NCI-H2081 treated with DMSO at 0.1 percent for 48 hours (cell line): ENCODE measurements at regions not wholly inside any gene's neighbourhood (a gene's known extent, or its start where the extent isn't known, plus 50 kb on each side); places are given as distances from the start of the nearest gene placed in this dataset.
A peak's percentile ranks its signal among the peaks of the same experiment; 100 is the strongest.
"Not testable (repeated sequence)": the region's sequence is repeated elsewhere in the genome, so short reads cannot be mapped to it uniquely, and the experiment has no call there.

Experiments
- DNase-seq: peaks from one replicate; lab custom pipeline; 2025; lab: John Stamatoyannopoulos, UW

GRCh38 chr12:123061441-123062205 is 81.1 kb downstream of the ARL6IP4 start:
- no peak for DNase-seq

GRCh38 chr12:123059500-123059899 is 79.0 kb downstream of the ARL6IP4 start:
- no peak for DNase-seq

- DNase-seq = no peak
Measured at GRCh38 chr12:123058980-123059379, 78.5 kb downstream of the ARL6IP4 start.

GRCh38 chr12:123058481-123058880 is 78.0 kb downstream of the ARL6IP4 start:
- no peak for DNase-seq

GRCh38 chr12:123057513-123058265 is 77.2 kb downstream of the ARL6IP4 start:
- DNase-seq = no peak

- DNase-seq = no peak
Measured at GRCh38 chr12:123056709-123057108, 76.2 kb downstream of the ARL6IP4 start.

- no peak for DNase-seq
Measured at GRCh38 chr12:123056053-123056452, 75.6 kb downstream of the ARL6IP4 start.

- peak; percentile 65 for DNase-seq
Measured at GRCh38 chr12:123055281-123055766, 74.8 kb downstream of the ARL6IP4 start.

- DNase-seq = no peak
Measured at GRCh38 chr12:123054371-123054770, 73.9 kb downstream of the ARL6IP4 start.

- no peak for DNase-seq
Measured at GRCh38 chr12:123051556-123051955, 71.1 kb downstream of the ARL6IP4 start.

- DNase-seq = no peak
Measured at GRCh38 chr12:123050913-123051312, 70.4 kb downstream of the ARL6IP4 start.

- DNase-seq = no peak
Measured at GRCh38 chr12:123050331-123050831, 69.9 kb downstream of the ARL6IP4 start.

- no peak for DNase-seq
Measured at GRCh38 chr12:123049398-123050240, 69.1 kb downstream of the ARL6IP4 start.

GRCh38 chr12:123047892-123048291 is 67.4 kb downstream of the ARL6IP4 start:
- not testable (repeated sequence) for DNase-seq

GRCh38 chr12:123047289-123047688 is 66.8 kb downstream of the ARL6IP4 start:
- DNase-seq = no peak

- DNase-seq = no peak
Measured at GRCh38 chr12:123046431-123046830, 66.0 kb downstream of the ARL6IP4 start.

- no peak for DNase-seq
Measured at GRCh38 chr12:123045678-123046077, 65.2 kb downstream of the ARL6IP4 start.

GRCh38 chr12:123044351-123044750 is 63.9 kb downstream of the ARL6IP4 start:
- no peak for DNase-seq

- no peak for DNase-seq
Measured at GRCh38 chr12:123043536-123044001, 63.1 kb downstream of the ARL6IP4 start.

GRCh38 chr12:123042833-123043232 is 62.4 kb downstream of the ARL6IP4 start:
- DNase-seq = no peak

GRCh38 chr12:123041811-123042655 is 61.6 kb downstream of the ARL6IP4 start:
- DNase-seq = no peak
